A673 (cell line): ENCODE measurements at regions not wholly inside any gene's neighbourhood (a gene's known extent, or its start where the extent isn't known, plus 50 kb on each side); places are given as distances from the start of the nearest gene placed in this dataset.

Source experiments
- EZH2 ChIP-seq: fragments of 200-600 bp; sonication (generic); IDR thresholded peaks from 2 replicates; pipeline ENCODE4 v1.6.1; 2017; ENCODE audit warnings: borderline replicate concordance, low read depth, mild to moderate bottlenecking, mixed read lengths, antibody characterized with exemption, low read length; ENCODE audit not compliant: poor library complexity, severe bottlenecking
- TF ChIP-seq, protein P1 (sequence below): fragments of 300-800, 200-600 bp; sonication (generic); conservative IDR thresholded peaks from 2 replicates; pipeline ENCODE4 v1.5.1; 2017; ENCODE audit warnings: low read depth, mild to moderate bottlenecking, antibody characterized with exemption, low read length, moderate library complexity, mixed read lengths

DNA sequence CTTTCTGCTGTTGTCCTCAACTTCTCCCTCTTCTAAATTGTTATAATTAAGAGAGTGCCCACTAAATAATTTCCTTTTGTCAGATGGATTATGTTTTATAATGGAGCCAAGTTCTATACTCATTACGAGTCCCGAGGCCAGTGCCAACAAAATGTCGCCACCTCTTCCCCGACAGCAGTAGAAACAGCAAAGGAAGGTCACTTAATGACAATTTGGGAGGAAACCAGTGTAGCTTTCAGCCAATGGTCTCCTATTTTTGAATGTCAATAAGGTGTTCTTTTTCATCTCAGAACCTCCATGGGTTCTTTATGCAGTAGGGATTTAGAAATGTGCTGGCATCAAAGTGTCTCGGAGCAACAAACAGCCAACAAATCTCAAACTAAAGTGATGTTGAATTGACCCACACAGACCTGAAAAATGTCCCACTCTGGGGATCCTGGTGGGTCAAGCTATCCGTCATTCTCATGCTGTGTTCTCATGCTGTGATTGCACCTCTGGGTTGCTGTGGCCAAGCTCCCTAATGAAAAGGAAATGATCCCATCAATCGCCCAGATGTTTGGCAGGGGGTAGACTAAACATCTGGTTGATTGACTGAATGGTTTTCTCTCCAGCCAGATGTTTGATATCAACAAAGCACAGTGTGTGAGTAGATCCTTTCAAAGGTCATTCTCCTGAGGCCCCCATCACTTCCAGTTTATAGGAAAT lies 291.9 kb downstream of the DMAC1 start:
- TF ChIP-seq, protein P1, sequence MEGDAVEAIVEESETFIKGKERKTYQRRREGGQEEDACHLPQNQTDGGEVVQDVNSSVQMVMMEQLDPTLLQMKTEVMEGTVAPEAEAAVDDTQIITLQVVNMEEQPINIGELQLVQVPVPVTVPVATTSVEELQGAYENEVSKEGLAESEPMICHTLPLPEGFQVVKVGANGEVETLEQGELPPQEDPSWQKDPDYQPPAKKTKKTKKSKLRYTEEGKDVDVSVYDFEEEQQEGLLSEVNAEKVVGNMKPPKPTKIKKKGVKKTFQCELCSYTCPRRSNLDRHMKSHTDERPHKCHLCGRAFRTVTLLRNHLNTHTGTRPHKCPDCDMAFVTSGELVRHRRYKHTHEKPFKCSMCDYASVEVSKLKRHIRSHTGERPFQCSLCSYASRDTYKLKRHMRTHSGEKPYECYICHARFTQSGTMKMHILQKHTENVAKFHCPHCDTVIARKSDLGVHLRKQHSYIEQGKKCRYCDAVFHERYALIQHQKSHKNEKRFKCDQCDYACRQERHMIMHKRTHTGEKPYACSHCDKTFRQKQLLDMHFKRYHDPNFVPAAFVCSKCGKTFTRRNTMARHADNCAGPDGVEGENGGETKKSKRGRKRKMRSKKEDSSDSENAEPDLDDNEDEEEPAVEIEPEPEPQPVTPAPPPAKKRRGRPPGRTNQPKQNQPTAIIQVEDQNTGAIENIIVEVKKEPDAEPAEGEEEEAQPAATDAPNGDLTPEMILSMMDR, result no peak
- no peak for TF ChIP-seq EZH2
